Ishikawa (cell line): ENCODE measurements at regions not wholly inside any gene's neighbourhood (a gene's known extent, or its start where the extent isn't known, plus 50 kb on each side); places are given as distances from the start of the nearest gene placed in this dataset.

Experiments used
- CEBPB ChIP-seq: IDR thresholded peaks from 2 replicates; pipeline ENCODE4 v1.6.1; 2012
- CREB1 ChIP-seq: IDR thresholded peaks from 2 replicates; pipeline ENCODE4 v1.6.1; 2012; ENCODE audit warnings: low read depth
- EGR1 ChIP-seq: IDR thresholded peaks from 2 replicates; pipeline ENCODE4 v1.6.1; 2012
- EP300 ChIP-seq: IDR thresholded peaks from 2 replicates; pipeline ENCODE4 v1.6.1; 2012; ENCODE audit warnings: borderline replicate concordance
- FOXM1 ChIP-seq: IDR thresholded peaks from 2 replicates; pipeline ENCODE4 v1.6.1; 2012; ENCODE audit warnings: low read depth, borderline replicate concordance
- MAX ChIP-seq: IDR thresholded peaks from 2 replicates; pipeline ENCODE4 v1.6.1; 2012
- NFIC ChIP-seq: IDR thresholded peaks from 2 replicates; pipeline ENCODE4 v1.6.1; 2012
- RAD21 ChIP-seq: IDR thresholded peaks from 2 replicates; pipeline ENCODE4 v1.6.1; 2012; ENCODE audit warnings: low read depth
- TAF1 ChIP-seq: IDR thresholded peaks from 2 replicates; pipeline ENCODE4 v1.6.1; 2012; ENCODE audit warnings: low read depth, mild to moderate bottlenecking
- TCF12 ChIP-seq: IDR thresholded peaks from 2 replicates; pipeline ENCODE4 v1.6.1; 2012; ENCODE audit warnings: low read depth
- TEAD4 ChIP-seq: IDR thresholded peaks from 2 replicates; pipeline ENCODE4 v1.6.1; 2012
- YY1 ChIP-seq: IDR thresholded peaks from 2 replicates; pipeline ENCODE4 v1.6.1; 2012; ENCODE audit warnings: low read depth
- ZBTB7A ChIP-seq: IDR thresholded peaks from 2 replicates; pipeline ENCODE4 v1.6.1; 2012; ENCODE audit warnings: low read depth
- TF ChIP-seq, protein P1 (sequence below): IDR thresholded peaks from 2 replicates; pipeline ENCODE4 v1.6.1; 2012
- TF ChIP-seq, protein P2 (sequence below): IDR thresholded peaks from 2 replicates; pipeline ENCODE4 v1.6.1; 2012; ENCODE audit warnings: low read depth, mild to moderate bottlenecking

DNA sequence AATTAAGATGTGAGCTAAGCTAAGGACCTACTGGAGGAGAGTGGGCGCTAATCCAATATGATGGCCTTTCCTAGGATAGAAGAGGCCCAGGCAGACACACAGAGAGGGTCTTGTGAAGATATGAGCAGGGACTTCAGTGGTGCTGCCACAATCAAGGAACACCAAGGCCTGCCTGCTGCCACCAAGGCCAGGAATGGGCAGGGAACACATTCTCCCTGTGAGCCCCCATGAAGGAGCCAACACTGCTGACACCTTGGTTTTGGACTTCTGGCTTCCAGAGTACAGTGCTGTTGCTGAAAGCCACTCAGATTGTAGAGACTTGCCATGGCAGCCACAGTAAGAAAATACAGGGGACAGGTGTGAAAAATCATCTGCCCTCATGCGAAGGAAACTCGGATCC, 73.1 kb upstream of the IRX1 start:
- TF ChIP-seq EP300 = no peak
- TF ChIP-seq ZBTB7A = no peak
- no peak for TF ChIP-seq MAX
- no peak for TF ChIP-seq RAD21
- TF ChIP-seq NFIC = no peak
- no peak for TF ChIP-seq EGR1
- no peak for TF ChIP-seq FOXM1
- TF ChIP-seq TEAD4 = no peak
- no peak for TF ChIP-seq TCF12
- no peak for TF ChIP-seq TAF1
- TF ChIP-seq, protein P1, sequence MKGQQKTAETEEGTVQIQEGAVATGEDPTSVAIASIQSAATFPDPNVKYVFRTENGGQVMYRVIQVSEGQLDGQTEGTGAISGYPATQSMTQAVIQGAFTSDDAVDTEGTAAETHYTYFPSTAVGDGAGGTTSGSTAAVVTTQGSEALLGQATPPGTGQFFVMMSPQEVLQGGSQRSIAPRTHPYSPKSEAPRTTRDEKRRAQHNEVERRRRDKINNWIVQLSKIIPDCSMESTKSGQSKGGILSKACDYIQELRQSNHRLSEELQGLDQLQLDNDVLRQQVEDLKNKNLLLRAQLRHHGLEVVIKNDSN = no peak
- TF ChIP-seq, protein P2, sequence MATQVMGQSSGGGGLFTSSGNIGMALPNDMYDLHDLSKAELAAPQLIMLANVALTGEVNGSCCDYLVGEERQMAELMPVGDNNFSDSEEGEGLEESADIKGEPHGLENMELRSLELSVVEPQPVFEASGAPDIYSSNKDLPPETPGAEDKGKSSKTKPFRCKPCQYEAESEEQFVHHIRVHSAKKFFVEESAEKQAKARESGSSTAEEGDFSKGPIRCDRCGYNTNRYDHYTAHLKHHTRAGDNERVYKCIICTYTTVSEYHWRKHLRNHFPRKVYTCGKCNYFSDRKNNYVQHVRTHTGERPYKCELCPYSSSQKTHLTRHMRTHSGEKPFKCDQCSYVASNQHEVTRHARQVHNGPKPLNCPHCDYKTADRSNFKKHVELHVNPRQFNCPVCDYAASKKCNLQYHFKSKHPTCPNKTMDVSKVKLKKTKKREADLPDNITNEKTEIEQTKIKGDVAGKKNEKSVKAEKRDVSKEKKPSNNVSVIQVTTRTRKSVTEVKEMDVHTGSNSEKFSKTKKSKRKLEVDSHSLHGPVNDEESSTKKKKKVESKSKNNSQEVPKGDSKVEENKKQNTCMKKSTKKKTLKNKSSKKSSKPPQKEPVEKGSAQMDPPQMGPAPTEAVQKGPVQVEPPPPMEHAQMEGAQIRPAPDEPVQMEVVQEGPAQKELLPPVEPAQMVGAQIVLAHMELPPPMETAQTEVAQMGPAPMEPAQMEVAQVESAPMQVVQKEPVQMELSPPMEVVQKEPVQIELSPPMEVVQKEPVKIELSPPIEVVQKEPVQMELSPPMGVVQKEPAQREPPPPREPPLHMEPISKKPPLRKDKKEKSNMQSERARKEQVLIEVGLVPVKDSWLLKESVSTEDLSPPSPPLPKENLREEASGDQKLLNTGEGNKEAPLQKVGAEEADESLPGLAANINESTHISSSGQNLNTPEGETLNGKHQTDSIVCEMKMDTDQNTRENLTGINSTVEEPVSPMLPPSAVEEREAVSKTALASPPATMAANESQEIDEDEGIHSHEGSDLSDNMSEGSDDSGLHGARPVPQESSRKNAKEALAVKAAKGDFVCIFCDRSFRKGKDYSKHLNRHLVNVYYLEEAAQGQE = no peak
- no peak for TF ChIP-seq YY1
- TF ChIP-seq CREB1 = no peak
- no peak for TF ChIP-seq CEBPB

- TF ChIP-seq CEBPB (no peak), NFIC (no peak), TEAD4 (no peak), TCF12 (no peak), CREB1 (no peak), EP300 (no peak), ZBTB7A (no peak), FOXM1 (no peak), YY1 (no peak), MAX (no peak)
- TF ChIP-seq, protein P2 = no peak
Observed at GRCh38 chr5:3518576-3518975, 77.1 kb upstream of the IRX1 start.

DNA sequence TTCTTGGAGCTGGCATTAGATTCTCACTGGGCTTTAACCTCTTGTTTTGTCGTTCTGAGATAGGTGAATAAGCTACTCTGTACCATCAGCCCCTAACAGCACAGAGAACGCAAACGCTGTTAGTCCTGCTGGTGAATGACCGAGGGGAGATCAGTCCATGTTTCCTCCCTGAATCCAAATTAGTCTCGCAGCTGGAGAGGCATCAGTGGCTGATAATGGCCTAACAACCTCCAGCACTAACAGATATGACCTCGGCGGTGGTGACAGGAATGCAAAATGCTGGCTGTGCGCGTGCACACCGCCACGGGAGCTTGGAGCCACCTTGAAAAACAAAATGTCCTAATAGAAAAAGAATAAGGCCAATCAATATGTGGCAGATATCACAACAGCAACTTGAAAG, 77.6 kb upstream of the IRX1 start:
- TF ChIP-seq CREB1 = no peak

DNA sequence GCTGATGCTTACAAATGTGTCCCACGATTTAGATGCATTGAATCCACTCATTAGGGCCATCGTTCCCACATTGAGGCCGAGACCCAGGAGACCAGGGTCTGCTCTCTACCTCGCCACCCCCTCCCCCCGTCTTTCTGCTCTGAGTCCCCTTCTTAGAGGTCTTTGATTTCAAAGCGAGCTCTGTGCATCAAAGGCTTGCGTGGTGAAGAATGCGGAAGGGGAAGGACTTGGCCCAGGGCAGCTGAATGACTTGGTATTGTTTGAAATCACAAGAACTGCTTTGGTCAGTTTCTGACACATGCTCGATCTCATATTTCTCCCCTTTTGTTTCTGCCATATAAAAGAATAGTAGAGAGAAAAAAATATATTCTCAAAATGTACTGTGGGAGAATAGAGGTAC, 78.3 kb upstream of the IRX1 start:
- TF ChIP-seq NFIC (no peak), YY1 (no peak), EP300 (no peak), RAD21 (no peak), TAF1 (no peak), TCF12 (no peak), CEBPB (no peak), CREB1 (no peak), TEAD4 (no peak), MAX (no peak), FOXM1 (no peak), ZBTB7A (no peak), EGR1 (no peak)
- TF ChIP-seq, protein P2 = no peak
- TF ChIP-seq, protein P1 = no peak
